Ishikawa (cell line): ENCODE measurements at regions not wholly inside any gene's neighbourhood (a gene's known extent, or its start where the extent isn't known, plus 50 kb on each side); places are given as distances from the start of the nearest gene placed in this dataset.

ENCODE experiments used
- MAX ChIP-seq: IDR thresholded peaks from 2 replicates; pipeline ENCODE4 v1.6.1; 2012
- RAD21 ChIP-seq: IDR thresholded peaks from 2 replicates; pipeline ENCODE4 v1.6.1; 2012; ENCODE audit warnings: low read depth
- REST ChIP-seq: IDR thresholded peaks from 2 replicates; pipeline ENCODE4 v1.6.1; 2012; ENCODE audit warnings: low read depth, mild to moderate bottlenecking
- YY1 ChIP-seq: IDR thresholded peaks from 2 replicates; pipeline ENCODE4 v1.6.1; 2012; ENCODE audit warnings: low read depth

GRCh38 chrX:74018253-74018652, 165.7 kb upstream of the XIST start:
- TF ChIP-seq YY1 (no peak), MAX (no peak), REST (no peak), RAD21 (no peak)
